HG03521 (cell line): ENCODE measurements at regions not wholly inside any gene's neighbourhood (a gene's known extent, or its start where the extent isn't known, plus 50 kb on each side); places are given as distances from the start of the nearest gene placed in this dataset.

Experiments
- ATAC-seq: cut with Tn5 transposase; IDR thresholded peaks from one replicate; pipeline ENCODE4 v1.9.1; 2021; ENCODE audit warnings: mild to moderate bottlenecking, moderate library complexity; ENCODE audit not compliant: unreplicated experiment

DNA sequence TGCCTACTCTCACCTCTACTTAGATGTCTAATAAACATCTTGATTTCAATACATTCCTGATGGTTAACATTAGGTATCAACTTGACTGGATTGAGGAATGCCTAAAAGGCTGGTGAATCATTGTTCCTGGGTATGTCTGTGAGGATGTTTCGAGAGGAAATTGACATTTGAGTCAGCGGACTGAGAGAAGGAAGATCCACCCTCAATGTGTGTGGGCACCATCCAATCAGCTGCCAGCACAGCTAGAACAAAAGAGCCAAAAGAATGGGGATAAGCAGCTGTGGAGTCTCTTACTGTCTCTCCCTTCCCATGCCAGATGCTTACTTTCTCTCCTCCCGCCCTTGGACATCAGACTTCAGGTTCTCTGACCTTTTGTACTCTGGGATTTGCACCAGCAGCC lies 128.6 kb upstream of the HS3ST5 start:
- ATAC-seq: no peak

DNA sequence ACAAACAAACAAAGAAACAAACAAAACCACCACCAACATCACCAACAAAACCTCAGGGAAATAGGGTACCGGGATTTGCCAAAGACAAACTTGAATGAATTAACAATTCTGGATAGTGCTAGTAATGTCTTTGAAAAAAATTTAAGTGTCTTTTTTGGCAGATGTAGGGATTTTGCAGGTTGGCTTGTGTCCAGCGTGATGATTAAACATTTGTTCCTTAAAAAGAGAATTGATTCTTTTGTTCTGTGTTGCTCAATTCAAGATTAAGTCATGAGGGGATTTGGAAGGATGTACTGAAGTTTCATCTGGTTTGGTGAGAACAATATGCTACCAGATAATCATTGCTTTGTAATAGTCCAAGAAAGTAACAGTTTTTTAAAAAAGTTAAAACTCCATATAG lies 125.1 kb upstream of the HS3ST5 start:
- ATAC-seq: no peak

DNA sequence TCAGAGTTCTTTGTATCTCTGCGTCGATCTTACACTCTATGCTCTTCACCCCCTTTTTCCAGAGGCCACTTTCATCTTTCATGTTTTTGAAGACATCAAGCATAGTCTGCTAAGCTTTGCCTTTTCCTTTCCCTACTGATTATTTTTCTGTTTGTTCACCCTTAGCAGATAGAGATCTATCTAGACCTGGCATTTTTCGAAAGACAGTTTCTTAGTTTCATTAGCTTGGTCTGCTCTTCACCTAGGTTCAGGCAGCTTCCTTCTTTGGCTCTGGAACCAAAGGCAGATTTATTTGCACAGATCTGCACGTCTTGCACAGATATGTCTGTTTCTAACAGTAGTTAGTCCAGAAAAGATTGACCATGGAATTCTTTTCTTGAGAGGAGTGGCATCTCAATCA lies 122.7 kb upstream of the HS3ST5 start:
- no peak for ATAC-seq

DNA sequence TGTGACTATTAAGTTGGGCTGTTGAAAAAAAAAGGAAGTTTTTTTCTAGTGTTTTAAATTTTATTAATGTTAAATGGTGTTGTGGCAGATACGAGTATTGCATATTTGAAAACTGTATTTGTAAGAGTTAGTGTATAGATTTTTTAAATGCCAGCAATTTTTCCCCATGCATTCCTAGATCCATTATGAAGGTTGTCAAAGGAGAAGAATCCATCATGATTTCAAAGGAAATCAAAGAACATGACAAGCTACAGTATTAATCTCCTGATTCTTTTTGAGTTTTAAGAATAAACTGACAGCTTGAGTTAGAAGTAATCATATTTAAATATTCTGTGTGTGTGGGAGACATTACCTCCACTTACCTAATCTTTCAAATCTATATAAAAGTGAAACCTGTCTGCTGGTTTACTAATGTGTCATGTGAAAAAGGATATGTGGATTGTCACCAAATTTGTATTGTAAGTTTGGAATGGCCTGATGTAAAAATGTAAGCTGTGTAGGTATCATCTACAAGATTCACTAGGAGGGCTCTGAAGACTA lies 111.0 kb upstream of the HS3ST5 start:
- ATAC-seq: no peak

GRCh38 chr6:114452785-114453401 lies 110.1 kb upstream of the HS3ST5 start:
- no peak for ATAC-seq

DNA sequence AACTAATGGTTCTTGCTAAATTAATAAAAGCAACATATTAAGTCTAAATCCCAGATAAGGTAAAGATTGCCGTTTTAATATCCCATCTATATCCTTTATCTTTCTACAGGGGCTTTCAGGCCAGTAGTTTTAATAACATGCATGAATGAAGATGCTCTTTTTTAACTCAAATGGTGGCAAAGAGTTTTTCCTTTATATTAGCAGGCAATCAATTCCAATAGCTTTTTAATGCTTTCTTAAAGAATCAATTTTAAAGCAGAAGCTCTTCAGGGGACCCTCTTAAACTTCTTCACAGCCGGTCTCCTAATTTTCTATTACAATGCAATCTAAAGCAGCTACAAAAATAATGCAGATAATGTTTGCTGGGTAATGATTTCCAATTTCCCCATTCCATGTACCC lies 107.8 kb upstream of the HS3ST5 start:
- ATAC-seq: no peak

GRCh38 chr6:114449659-114450058 lies 106.8 kb upstream of the HS3ST5 start:
- ATAC-seq: no peak

GRCh38 chr6:114446342-114446741 lies 103.5 kb upstream of the HS3ST5 start:
- ATAC-seq: no peak

- no peak for ATAC-seq
Observed at GRCh38 chr6:114445846-114446245, 103.0 kb upstream of the HS3ST5 start.

GRCh38 chr6:114439411-114439810 lies 96.6 kb upstream of the HS3ST5 start:
- no peak for ATAC-seq

- ATAC-seq: no peak
Observed at GRCh38 chr6:114437235-114437634, 94.4 kb upstream of the HS3ST5 start.

- no peak for ATAC-seq
Observed at GRCh38 chr6:114436691-114437090, 93.9 kb upstream of the HS3ST5 start.

DNA sequence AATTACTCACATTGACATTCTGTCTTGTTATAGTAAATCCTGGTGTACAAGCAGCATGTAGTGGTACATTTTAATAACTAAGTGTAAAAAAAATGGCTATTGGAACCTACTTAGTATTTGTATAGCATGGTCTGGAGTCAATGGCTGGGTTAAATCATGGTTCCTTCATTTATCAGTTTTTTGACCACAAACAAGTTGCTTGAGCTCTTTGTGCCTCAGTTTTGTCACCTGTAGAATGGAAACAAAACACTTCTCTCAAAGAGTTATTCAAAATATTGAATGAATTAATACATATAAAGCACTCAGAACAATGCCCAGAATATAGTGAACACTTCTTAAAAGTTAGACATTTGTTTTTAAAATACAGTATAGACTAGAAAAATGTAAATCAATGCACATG lies 93.2 kb upstream of the HS3ST5 start:
- no peak for ATAC-seq

- no peak for ATAC-seq
Observed at GRCh38 chr6:114432400-114432799, 89.6 kb upstream of the HS3ST5 start.

DNA sequence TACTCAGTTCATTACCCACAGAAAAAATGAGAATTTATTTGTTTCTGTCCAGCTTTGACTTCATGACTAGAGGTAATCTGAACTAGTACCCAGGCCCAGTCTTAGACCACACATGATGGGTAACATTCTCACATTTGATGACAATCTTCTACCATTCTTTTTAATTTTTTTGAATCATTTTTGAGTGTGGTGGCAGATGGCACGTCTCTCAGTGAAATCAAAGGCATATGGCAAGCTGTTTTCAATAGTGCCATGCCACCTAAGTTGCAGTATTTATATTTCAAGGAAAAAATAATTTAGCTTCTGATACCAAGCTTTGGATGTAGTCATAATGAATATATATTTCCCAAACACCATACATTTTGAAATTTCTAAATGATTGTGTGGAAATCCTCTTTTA lies 88.8 kb upstream of the HS3ST5 start:
- ATAC-seq: no peak

GRCh38 chr6:114430534-114431124 lies 87.8 kb upstream of the HS3ST5 start:
- no peak for ATAC-seq

DNA sequence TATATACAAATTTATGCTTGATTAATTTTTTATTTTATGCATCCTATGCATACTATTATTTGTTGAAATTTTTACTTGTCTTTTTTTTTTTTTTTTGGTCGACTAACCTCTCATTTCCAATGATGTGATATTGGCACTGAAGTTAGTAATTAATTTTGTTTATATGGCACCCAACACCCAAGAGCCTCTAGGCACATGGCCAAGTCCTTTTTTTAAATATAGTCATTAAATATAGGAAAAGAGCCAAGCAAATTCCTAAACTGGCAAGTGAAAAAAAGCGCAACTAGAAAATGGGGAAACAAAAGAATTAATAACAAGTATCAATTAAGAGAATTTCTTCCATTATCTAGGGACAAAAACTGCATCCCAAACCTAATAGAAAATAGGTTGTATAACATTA lies 85.5 kb upstream of the HS3ST5 start:
- ATAC-seq: no peak

- ATAC-seq: no peak
Observed at GRCh38 chr6:114421199-114421598, 78.4 kb upstream of the HS3ST5 start.

GRCh38 chr6:114419175-114419574 lies 76.4 kb upstream of the HS3ST5 start:
- ATAC-seq: peak; percentile 90

DNA sequence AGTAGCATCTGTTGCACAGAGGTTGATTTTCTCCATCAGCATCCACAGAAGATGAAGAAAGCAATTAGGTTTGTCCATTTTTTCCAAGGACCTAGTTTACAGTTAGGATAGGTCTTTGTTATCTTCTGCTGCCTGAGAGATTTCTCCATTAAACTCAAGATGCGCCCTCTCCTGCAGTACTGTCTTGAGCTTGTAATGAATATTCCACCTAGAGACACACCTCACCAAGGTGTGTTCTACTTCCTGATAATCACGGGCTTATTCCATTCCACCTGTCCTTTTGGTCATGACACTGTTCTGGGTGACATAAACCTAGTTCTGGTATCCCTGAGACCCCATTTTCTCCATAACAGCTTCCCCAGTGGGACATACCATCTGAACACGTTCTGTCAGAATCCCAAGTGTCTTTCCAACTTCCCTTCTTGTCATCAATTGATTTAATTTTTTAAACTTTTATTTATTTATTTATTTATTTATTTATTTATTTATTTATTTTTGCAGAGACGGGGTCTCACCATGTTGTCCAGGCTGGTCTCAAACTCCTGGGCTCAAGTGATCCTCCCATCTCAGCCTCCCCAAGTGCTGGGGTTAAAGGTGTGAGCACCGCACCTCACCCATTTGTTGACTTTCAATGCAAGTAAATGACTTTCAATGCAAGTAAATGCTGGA lies 75.6 kb upstream of the HS3ST5 start:
- no peak for ATAC-seq

DNA sequence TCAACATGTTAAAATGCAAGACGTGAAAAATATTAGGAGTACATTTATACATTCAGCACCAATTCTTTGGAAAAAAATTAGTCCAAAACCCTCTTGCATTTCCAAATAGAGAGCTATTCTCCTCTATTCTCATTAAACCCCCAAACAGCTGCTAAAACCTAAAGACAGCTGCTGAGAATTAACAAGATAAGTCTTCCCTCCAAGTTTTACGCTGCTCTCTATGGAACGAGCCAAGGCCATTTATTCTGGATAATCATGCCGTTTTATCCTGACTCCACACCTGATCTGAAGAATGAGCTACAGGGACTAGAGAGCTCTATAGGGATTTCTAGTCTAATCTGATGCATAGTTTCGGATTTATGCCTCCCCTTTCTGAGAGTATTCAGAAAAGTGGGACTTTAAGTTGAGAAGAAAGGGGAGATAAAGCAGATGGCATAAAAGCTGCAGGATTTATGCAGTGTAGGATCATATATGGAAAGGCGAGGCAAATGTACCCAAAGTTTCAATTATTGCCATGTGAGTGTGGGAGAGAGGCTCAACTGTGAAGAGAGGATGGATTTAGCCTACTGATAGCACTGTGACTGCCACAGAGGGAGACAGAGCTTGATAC lies 64.7 kb upstream of the HS3ST5 start:
- ATAC-seq: no peak
